ENCODE measurements at regions not wholly inside any gene's neighbourhood (a gene's known extent, or its start where the extent isn't known, plus 50 kb on each side); places are given as distances from the start of the nearest gene placed in this dataset.
A peak's percentile ranks its signal among the peaks of the same experiment; 100 is the strongest.
"Not testable (repeated sequence)": the region's sequence is repeated elsewhere in the genome, so short reads cannot be mapped to it uniquely, and the experiment has no call there.

- no peak for DNase-seq (ENCODE audit: low spot score)
Observed at GRCh38 chr10:130261766-130262165, 125.6 kb downstream of the GLRX3 start.

DNA sequence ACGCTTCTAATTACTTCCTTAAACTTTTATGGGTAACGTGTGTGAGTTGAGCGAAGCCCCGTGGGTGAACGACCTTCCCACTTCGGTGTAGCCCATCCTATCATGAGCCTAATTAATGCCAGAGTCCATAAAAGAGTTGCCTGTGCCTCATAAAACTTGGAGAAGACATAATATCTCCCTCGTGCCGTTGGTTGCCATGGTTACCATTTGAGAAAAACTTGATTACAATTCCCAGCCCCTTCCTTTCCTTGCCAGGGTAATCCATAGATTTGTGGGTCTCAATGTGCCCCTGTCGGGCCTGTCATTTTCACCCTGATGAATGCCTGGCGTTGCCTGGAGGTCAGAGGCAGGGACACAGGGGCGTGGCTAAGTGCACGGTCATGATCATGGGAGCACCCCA, 127.1 kb downstream of the GLRX3 start:
- DNase-seq (ENCODE audit: low spot score), result no peak

DNA sequence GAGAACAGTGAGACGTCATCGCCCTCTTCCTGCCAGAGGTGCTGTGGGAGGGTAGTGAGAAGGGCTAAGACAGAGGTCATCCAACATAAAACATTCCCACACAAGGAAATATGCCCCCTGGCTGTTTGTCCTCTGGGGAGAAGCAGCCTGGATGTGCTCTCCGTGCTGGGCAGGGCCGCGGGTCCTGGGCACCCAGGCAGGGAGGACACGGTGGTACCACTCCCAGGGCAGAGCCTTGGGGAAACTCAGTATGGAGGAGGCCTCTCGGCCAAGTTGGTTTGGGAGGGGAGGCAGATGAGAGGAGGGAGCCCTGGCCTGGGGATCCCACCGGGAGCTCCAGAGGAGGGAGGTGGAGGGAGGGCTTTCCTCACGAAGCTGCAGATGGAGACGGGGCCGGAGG, 129.4 kb downstream of the GLRX3 start:
- DNase-seq (ENCODE audit: low spot score), result no peak

DNA sequence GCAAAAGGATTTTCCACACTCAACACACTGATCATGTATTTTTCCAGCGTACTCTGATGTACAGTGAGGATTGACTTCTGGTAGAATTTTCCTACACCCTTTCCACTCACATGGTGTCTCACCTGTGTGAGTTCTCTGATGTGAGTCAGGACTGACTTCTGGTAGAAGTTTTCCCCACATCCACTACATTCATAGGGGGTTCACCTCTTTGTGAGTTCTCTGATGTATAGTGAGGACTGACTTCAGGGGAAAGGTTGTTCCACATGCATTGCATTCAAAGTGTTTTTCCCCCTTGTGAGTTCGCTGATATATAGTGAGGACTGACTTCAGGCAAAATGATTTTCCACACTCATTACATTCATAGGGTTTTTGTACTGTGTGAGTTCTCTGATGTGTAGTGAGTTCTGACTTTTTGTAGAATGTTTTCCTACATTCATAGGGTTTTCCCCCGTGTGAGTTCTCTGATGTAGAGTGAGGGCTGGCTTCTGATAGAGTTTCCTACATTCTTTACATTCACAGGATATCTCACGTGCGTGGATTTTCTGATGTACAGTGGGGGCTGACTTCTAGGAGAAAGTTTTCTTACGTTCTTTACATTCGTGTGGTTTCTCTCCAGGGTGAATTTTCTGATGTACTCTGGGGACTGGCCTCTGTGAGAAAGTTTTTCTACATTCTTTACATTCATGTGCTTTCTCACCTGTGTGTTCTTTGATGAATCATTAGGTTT, 146.5 kb downstream of the GLRX3 start:
- DNase-seq (ENCODE audit: low spot score), result no peak

DNA sequence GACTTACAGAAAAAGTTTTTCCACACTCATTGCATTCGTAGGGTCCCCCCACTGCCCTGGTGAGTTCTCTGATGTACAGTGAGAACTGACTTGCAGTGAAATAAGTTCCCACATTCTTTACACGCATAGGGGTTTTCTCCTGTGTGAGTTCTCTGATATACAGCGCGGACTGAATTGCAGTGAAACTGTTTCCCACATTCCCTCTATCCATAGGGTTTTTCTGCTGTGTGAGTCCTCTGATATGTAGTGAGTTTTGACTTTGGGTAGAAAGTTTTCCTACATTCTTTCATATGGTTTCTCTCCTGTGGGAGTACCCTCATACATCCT, 147.0 kb downstream of the GLRX3 start:
- no peak for DNase-seq (ENCODE audit: low spot score)

GRCh38 chr10:130295761-130296160, 159.6 kb downstream of the GLRX3 start:
- not testable (repeated sequence) for DNase-seq (ENCODE audit: low spot score)

- DNase-seq (ENCODE audit: low spot score), result no peak
Observed at GRCh38 chr10:130300608-130301020, 164.4 kb downstream of the GLRX3 start.

DNA sequence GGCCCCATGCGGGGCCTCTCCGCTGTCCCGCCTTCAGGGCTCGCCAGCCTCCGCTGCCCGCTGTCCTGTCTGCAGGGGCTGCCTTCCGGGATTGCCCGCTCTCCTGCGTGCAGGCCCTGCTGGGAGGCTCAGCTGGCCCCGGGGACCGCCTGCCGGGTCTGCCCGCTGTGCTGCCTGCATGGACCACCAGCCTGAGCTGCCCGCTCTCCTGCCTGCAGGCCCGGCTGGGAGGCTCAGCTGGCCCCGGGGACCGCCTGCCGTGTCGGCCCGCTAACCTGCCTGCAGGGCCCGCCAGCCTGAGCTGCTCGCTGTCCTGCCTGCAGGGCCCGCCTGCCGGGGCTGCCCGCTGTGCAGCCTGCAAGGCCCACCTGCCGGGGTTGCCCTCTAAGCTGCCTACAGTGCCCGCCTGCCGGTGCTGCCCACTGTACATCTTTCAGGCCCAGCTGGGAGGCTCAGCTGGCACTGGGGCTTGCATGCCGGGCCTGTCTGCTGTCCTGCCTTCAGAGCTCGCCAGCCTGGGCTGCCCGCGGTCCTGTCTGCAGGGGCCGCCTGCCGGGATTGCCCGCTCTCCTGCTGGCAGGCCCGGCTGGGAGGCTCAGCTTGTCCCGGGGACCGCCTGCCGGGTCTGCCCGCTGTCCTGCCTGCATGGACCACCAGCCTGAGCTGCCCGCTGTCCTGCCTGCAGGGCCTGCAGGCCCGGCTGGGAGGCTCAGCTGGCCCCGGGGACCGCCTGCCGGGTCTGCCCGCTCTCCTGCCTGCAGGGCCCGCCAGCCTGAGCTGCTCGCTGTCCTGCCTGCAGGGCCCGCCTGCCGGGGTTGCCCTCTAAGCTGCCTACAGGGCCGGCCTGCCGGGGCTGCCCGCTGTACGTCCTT, 165.1 kb downstream of the GLRX3 start:
- no peak for DNase-seq (ENCODE audit: low spot score)

- no peak for DNase-seq (ENCODE audit: low spot score)
Observed at GRCh38 chr10:130326954-130327353, 190.8 kb downstream of the GLRX3 start.

DNA sequence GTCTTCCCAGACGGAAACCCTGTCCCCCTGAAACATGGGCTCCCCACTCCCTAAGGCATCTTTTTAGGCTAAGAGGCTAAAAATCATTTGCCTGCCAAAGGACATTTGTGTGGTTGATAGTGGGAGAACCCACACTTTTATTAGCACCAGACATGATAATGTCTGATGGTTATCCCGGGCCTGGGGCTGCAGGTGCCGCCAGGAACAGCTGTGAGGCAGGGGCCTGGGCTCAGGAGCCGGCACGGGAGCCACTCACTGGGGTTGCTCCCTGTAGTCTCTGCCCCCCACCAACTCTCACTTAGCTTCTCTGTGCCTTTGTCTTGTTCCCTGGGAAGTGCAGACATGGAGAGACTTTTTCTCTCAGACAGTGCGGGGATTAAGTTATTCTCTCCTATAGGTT, 193.6 kb downstream of the GLRX3 start:
- DNase-seq (ENCODE audit: low spot score), result no peak

DNA sequence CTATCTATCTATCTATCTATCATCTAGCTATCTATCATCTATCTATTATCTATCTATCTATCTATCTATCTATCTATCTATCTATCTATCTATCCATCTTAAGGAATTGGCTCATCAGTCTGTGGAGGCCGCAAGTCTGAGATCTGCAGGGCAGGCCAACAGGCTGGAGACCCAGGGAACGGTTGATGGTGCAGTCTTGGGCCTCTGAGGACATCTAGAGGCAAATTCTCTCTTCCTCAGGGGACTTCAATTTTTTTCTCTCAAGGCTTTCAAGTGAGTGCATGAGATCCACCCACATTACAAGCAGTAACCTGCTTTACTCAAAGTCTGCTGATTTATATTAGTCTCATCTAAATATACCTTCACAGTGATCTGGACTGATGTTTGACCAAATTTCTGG, 197.0 kb downstream of the GLRX3 start:
- no peak for DNase-seq (ENCODE audit: low spot score)

GRCh38 chr10:130335336-130335735, 199.1 kb downstream of the GLRX3 start:
- DNase-seq (ENCODE audit: low spot score), result no peak

- peak; percentile 50 for DNase-seq (ENCODE audit: low spot score)
Observed at GRCh38 chr10:130336617-130337304, 200.6 kb downstream of the GLRX3 start.

DNA sequence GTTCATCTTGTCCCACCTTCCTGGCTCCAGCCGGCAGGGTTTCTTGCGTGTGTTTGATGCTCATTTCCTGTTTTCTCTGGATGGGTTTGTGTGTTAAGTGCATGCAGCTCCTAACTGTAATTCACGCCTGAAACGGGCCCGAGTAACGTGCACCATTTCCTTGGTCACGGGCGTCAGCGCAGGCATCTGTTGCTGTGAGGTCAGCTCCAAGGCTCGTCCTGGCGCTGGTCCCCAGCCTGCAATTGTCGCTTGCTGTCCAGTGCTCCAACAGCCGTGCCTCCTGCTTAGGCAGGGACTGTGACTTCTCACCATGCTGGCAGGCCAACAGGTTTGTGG, 201.1 kb downstream of the GLRX3 start:
- DNase-seq (ENCODE audit: low spot score), result no peak

DNA sequence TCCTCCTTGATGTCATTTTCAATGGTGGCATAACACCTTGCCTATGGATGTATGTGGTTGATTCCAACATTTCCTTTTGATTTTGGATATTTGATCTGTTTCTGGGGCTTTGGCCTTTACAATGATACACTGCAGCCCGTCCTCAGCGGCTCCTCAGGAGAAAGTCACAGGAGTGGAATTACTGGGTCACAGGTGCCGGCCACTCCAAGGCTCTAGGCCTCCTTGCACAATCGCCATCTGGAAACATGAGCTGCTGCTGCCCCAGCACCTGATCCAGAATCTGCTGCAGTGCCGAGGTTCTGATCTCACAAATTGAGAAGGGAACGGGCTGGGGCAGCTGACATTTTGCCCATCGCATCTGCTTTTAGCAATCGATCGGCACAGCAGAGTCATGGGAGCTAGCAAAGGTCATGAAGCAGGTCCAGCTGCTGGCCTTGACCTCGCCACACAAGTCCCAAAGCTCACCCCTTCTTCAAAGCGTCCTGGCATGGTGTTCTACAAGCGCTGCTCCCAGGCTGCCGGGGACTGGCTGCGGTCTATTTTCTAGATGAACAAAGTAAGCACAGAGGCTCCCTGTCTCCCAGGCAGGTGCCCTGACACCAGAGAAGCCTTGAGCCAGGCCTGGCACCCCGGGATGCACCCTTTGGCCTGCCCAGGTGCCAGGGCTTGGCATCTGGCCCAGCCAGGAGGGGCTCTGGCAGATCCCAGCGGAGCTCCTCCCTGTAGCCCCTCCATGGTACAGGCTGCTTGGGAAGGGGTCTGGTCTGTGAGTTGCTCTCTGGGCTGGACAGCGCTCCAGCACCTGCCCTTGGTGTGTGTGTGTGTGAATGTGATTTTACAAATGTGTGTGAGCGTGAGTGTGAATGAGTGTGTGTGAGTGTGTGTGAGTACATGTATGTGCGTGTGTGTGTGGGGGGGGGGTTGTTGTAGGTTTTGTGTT, 201.8 kb downstream of the GLRX3 start:
- no peak for DNase-seq (ENCODE audit: low spot score)

GRCh38 chr10:130338636-130339024, 202.4 kb downstream of the GLRX3 start:
- DNase-seq (ENCODE audit: low spot score), result no peak

DNA sequence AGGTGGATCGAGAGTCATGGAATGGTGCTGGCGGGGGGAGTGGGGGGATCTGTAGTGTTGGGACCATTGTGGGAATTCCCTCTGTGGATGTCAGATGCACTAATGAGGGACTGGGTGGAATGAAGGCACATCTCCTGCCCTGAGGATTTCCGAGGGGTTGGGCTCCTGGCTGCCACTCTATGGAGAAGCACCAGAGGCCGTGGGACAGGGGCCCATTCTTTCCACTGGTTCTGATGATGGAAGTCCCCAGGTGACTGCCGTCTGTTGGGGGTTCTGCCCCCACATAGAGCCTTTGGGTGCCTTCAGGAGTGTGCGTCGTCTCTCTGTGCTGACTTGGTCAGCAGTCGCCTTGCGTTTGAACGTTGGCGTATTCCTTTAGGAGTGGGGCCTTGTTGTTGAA, 202.9 kb downstream of the GLRX3 start:
- DNase-seq (ENCODE audit: low spot score), result no peak

DNA sequence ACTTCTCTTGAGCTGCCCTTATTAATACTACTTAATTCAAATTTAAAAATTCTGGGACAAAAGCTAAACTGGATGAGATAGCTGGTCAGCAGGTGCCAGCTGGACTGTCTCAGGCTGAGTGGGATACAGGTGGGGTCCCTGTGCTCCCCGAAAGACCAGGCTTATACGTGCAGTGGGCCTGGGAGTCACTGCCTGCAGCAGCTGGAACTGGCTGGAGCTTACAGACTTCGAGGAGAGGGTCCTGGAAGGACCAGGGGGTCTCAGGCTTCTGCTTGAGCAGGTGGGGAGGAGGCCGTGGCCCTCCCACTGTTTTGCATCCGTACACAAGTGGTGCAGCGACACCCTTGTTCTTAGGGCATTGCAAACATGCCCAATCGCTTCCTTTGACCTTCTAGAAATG, 203.7 kb downstream of the GLRX3 start:
- DNase-seq (ENCODE audit: low spot score), result no peak

- no peak for DNase-seq (ENCODE audit: low spot score)
Observed at GRCh38 chr10:130340816-130341215, 204.6 kb downstream of the GLRX3 start.

DNA sequence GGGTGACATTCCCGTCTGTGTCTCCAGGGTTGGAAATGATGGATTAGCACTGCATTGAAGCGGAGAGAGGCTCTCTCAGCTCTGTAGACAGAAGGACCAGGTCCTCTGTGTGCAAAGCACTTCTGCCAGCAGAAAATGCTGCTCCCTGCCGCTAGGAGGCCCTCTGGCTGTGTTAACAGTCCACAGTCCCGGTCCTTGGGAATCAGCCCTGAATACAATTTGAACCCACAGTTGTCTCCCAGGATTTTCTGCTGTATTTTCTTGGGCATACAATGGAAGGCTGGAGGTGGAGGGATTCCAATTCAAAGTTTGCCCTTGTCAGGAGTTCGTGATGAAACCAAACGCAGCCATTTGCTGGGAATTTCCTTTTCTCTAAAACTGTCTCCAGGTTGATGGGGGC, 205.2 kb downstream of the GLRX3 start:
- peak; percentile 65 for DNase-seq (ENCODE audit: low spot score)

DNA sequence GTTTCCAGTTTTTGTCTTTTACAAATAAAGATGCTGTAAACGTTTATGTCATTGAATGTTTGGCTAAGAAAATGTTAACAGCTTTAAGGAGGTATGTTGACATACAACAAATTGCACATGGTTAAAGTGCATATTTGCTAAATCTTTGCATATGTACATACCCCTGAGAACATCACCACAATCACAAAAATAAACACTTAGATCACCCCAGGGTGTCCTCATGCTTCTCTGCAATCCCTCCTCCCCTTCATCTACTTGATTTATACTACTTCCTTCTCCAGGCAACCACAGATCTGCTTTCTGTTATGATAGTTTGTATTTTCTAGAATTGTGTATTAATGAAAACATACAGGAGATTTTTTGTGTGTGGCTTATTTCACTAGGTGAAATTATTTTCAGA, 209.5 kb downstream of the GLRX3 start:
- no peak for DNase-seq (ENCODE audit: low spot score)

DNA sequence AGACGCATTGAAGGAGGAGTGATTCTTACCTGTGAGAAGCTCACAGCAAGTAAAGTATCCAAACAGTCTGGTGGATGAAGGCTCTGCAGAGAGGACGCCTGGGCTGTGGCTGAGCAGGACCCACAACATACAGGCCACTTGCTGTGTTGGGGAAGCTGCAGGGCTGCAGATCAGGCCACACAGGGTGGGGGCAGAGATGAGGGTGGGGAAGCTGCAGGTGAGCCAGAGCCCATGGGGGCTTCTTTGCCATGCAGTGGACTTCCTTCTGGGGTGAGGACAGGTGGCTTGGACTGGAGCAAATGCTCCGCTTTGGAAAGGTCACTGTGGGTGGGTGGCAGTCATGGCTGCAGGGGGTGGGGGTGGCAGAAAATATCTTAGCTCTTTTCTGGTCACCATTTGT, 214.8 kb downstream of the GLRX3 start:
- DNase-seq (ENCODE audit: low spot score), result no peak

Measured in ecto neural progenitor cell (in vitro differentiated cells).